Thyroid gland (tissue), 4 donors: ENCODE measurements at regions not wholly inside any gene's neighbourhood (a gene's known extent, or its start where the extent isn't known, plus 50 kb on each side); places are given as distances from the start of the nearest gene placed in this dataset.
"Not testable (repeated sequence)": the region's sequence is repeated elsewhere in the genome, so short reads cannot be mapped to it uniquely, and the experiment has no call there.

Experiments used
- DNase-seq, 2 donors: peaks; one replicate each; pipeline ENCODE4 v3.0.0-alpha.2; 2019
- H3K27ac ChIP-seq, 3 donors: fragments of 200-600 bp; sonication (generic); 1 replicate in 2 of 3; 2 replicates in 1 of 3; pipeline ENCODE4 v1.5.1; 2016 to 2019; ENCODE audit warnings: mild to moderate bottlenecking in 1 of 3, moderate library complexity in 1 of 3
- H3K27me3 ChIP-seq: fragments of 200-600 bp; sonication (generic); one replicate; pipeline ENCODE4 v1.5.1; 2019
- H3K36me3 ChIP-seq, 2 donors: fragments of 200-600 bp; sonication (generic); one replicate each; pipeline ENCODE4 v1.5.1; 2016 to 2019
- H3K4me1 ChIP-seq, 2 donors: fragments of 200-600 bp; sonication (generic); one replicate each; pipeline ENCODE4 v1.5.1; 2017 to 2019
- H3K4me3 ChIP-seq, 3 donors: fragments of 200-600 bp; sonication (generic); replicated peaks in 1 of 3; 1 replicate in 2 of 3; 2 replicates in 1 of 3; pipeline ENCODE4 v1.5.1; 2016; ENCODE audit warnings: mild to moderate bottlenecking in 1 of 3
- H3K9me3 ChIP-seq: fragments of 200-600 bp; sonication (generic); one replicate; pipeline ENCODE4 v1.5.1; 2017
- CTCF ChIP-seq, 6 experiments: fragments of 200-600 bp in 3 of 6; fragments of 450-650 bp in 3 of 6; sonication (generic) in 3 of 6; IDR thresholded peaks; one replicate each; pipeline ENCODE4 v1.5.1; 2016 to 2019; ENCODE audit warnings: antibody characterized with exemption in 6 of 6, mild to moderate bottlenecking in 2 of 6, inconsistent platforms in 1 of 6, moderate library complexity in 1 of 6
- POLR2A ChIP-seq, 2 donors: fragments of 450-650 bp; IDR thresholded peaks; one replicate each; pipeline ENCODE4 v1.6.1; 2017; ENCODE audit warnings: antibody characterized with exemption in 2 of 2, mild to moderate bottlenecking in 2 of 2, moderate library complexity in 1 of 2
- WGBS, 2 donors: methylation state at CpG; one replicate each; pipeline ENCODE4 v1.1.5; 2017; 5-methylcytosine and 5-hydroxymethylcytosine counted together
- intact Hi-C: fragments of 100-400 bp; cut with DNase I; formaldehyde crosslinking; loops from one replicate; pipeline ENCODE4 v1.15.1; 2023

DNA sequence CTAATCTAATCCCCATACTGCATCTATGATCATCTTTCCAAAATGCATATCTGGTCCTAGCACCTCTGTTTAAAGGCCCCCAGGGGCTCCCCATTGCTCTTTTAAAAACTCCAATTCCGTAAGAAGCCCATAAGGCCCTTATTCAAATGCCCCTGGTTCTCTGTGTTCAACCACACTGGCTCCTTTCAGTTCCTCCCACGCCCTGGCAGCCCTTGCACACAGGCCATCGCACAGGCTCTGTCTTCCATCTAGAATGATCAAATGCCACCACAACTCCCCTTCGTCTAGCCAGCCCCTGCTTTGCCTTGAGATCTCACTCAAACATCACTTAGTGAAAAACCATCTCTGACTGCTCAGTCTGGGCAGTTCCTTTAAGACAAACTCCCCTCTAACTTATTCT, 112.9 kb upstream of the LYZL2 start:
- H3K27ac ChIP-seq = no peak overlapping the region

DNA sequence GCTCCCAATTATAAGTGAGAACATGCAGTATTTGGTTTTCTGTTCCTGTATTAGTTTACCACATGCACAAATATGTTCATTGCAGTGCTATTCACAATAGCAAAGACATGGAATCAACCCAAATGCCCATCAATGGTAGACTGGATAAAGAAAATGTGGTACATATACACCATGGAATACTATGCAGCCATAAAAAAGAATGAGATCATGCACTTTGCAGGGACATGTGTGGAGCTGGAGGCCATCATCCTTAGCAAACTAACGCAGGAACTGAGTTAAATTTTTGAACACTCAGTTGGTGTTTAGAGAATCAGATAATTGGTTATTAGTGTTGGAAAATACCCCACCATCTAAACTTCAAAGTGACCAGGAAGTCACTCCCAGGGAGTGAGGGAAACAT, 111.2 kb upstream of the LYZL2 start:
- DNase-seq, intact Hi-C loops, H3K36me3 ChIP-seq, H3K4me1 ChIP-seq, H3K4me3 ChIP-seq, H3K27me3 ChIP-seq, H3K27ac ChIP-seq, H3K9me3 ChIP-seq: not testable (repeated sequence)
- WGBS, 2 donors = 86 to 88% methylated on average over 1 of the region's 1 CpG

More for the DNA sequence above, 112.9 kb upstream of the LYZL2 start:
- Histone ChIP-seq H3K36me3 (no peaks in the 10 kb centered on the region), H3K9me3 (no peaks in the 10 kb centered on the region), H3K27me3 (no peaks in the 10 kb centered on the region), H3K4me1 (no peaks in the 10 kb centered on the region), H3K4me3 (no peak overlapping the region)
- intact Hi-C loops = no loop called here
- no peak for DNase-seq
- TF ChIP-seq POLR2A (IDR thresholded peaks at IDR 0.05) (no peak), CTCF (IDR thresholded peaks at IDR 0.05) (no peak)
- 86 to 89% methylated on average over 4 of the region's 4 CpGs for WGBS, 2 donors

DNA sequence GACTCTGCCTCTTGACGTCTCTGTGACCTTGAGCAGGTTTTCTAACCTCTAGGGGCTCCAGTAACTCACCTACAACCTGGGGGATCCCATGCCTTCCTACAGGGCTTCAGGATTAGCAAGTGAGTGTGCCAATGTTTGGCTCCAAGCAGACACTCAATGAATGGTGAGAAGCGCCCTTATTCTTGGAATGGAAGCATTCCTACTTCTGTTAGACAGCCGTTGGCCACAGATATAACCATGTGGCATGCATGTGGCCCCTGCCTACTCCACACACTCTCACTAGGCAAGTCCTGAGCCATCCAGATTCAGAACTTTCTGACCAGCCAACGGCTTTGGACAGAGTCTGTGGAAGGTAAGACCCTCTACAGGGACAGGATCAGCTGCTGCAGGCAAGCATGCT, 108.9 kb upstream of the LYZL2 start:
- TF ChIP-seq CTCF (IDR thresholded peaks at IDR 0.05) (no peak), POLR2A (IDR thresholded peaks at IDR 0.05) (no peak)
- 90 to 94% methylated on average over 4 of the region's 4 CpGs for WGBS, 2 donors
- Histone ChIP-seq H3K27ac (no peak overlapping the region), H3K36me3 (no peaks in the 10 kb centered on the region), H3K9me3 (no peaks in the 10 kb centered on the region), H3K4me3 (no peak overlapping the region), H3K27me3 (no peaks in the 10 kb centered on the region), H3K4me1 (no peaks in the 10 kb centered on the region)
- intact Hi-C loops = no loop called here
- DNase-seq = no peak

GRCh38 chr10:30737931-30738391, 108.4 kb upstream of the LYZL2 start:
- no peak overlapping the region for H3K27ac ChIP-seq
- H3K9me3 ChIP-seq = no peaks in the 10 kb centered on the region
- H3K4me3 ChIP-seq = no peak overlapping the region
- no peaks in the 10 kb centered on the region for H3K4me1 ChIP-seq
- 85 to 88% methylated on average over 11 of the region's 11 CpGs for WGBS, 2 donors
- no peaks in the 10 kb centered on the region for H3K27me3 ChIP-seq
- no peaks in the 10 kb centered on the region for H3K36me3 ChIP-seq
- TF ChIP-seq CTCF (IDR thresholded peaks at IDR 0.05) = no peak
- no peak for DNase-seq
- intact Hi-C loops = no loop called here

DNA sequence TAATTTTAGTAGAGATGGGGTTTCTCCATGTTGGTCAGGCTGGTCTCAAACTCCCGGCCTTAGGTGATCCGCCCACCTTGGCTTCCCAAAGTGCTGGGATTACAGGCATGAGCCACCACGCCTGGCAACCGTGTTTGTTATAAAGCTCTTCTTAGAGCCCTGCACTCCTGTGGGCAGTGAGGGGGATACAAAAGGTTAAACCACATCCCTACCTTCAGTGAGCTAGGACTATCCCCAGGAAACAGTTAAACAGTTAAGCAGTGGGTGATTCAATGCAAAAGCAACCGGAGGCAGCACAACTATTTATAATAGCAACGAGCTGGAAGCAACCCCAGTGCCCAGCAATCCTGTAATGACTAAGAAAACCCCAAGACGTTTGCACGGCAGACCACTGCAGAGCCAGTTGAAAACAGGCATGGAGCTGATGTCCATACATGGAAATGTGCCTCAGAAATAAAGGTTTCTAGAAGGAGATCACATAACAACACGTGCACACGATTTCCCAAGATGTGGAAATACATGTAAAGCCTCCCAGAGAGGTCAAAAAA, 107.2 kb upstream of the LYZL2 start:
- no peak for DNase-seq
- WGBS, 2 donors = 35 to 44% methylated on average over 10 of the region's 10 CpGs
- no peaks in the 10 kb centered on the region for H3K27me3 ChIP-seq
- H3K4me1 ChIP-seq = no peaks in the 10 kb centered on the region
- intact Hi-C loops = no loop called here
- no peak for TF ChIP-seq CTCF (IDR thresholded peaks at IDR 0.05)
- TF ChIP-seq POLR2A (IDR thresholded peaks at IDR 0.05) = no peak
- no peak overlapping the region for H3K27ac ChIP-seq
- H3K36me3 ChIP-seq = no peaks in the 10 kb centered on the region
- no peaks in the 10 kb centered on the region for H3K9me3 ChIP-seq
- no peak overlapping the region for H3K4me3 ChIP-seq

- WGBS, 2 donors = 61 to 73% methylated on average over 9 of the region's 9 CpGs
- Histone ChIP-seq H3K9me3 (no peaks in the 10 kb centered on the region), H3K4me1 (no peaks in the 10 kb centered on the region), H3K4me3 (no peak overlapping the region), H3K36me3 (no peaks in the 10 kb centered on the region), H3K27ac (no peak overlapping the region), H3K27me3 (no peaks in the 10 kb centered on the region)
- no peak for TF ChIP-seq POLR2A (IDR thresholded peaks at IDR 0.05)
- no peak for TF ChIP-seq CTCF (IDR thresholded peaks at IDR 0.05)
- intact Hi-C loops = no loop called here
- DNase-seq = no peak
Measured at GRCh38 chr10:30734901-30735300, 105.3 kb upstream of the LYZL2 start.
